Epithelial cell of esophagus (primary cell): ENCODE measurements at regions not wholly inside any gene's neighbourhood (a gene's known extent, or its start where the extent isn't known, plus 50 kb on each side); places are given as distances from the start of the nearest gene placed in this dataset.

Source experiments
- DNase-seq: peaks from one replicate; pipeline ENCODE4 v3.0.0; 2010; ENCODE audit warnings: low read depth
- H3K4me3 ChIP-seq: 2 replicates; pipeline ENCODE4 v1.5.1; 2011; ENCODE audit warnings: mild to moderate bottlenecking, low read length, control low read depth
- TF ChIP-seq, protein P1 (sequence below): IDR thresholded peaks from 2 replicates; pipeline ENCODE4 v1.5.1; 2011; ENCODE audit warnings: low read depth, mild to moderate bottlenecking, low read length, control low read depth, inconsistent platforms; ENCODE audit not compliant: insufficient read depth; ENCODE audit errors: missing control alignments

DNA sequence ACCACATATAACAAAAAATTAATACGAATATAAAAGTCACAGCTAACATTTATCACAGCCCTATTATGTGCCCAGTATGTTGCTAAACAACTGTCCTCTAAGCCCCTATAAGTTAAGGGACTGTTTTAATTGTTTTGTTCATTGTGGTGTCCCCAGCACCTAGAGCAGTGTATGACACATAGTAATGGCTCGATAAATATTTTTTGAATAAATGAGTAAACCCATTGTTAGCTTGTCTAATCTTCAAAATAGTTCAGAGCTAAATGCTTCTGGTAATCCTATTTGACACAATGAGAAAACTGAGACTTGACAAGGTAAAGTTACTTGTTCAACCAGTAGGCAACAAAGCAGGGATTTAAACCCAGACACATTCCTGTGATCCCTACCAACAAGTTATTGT is 78.4 kb upstream of the NEUROD6 start:
- peak; percentile 31 for DNase-seq
- no peak overlapping the region for H3K4me3 ChIP-seq
- TF ChIP-seq, protein P1, sequence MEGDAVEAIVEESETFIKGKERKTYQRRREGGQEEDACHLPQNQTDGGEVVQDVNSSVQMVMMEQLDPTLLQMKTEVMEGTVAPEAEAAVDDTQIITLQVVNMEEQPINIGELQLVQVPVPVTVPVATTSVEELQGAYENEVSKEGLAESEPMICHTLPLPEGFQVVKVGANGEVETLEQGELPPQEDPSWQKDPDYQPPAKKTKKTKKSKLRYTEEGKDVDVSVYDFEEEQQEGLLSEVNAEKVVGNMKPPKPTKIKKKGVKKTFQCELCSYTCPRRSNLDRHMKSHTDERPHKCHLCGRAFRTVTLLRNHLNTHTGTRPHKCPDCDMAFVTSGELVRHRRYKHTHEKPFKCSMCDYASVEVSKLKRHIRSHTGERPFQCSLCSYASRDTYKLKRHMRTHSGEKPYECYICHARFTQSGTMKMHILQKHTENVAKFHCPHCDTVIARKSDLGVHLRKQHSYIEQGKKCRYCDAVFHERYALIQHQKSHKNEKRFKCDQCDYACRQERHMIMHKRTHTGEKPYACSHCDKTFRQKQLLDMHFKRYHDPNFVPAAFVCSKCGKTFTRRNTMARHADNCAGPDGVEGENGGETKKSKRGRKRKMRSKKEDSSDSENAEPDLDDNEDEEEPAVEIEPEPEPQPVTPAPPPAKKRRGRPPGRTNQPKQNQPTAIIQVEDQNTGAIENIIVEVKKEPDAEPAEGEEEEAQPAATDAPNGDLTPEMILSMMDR = no peak

DNA sequence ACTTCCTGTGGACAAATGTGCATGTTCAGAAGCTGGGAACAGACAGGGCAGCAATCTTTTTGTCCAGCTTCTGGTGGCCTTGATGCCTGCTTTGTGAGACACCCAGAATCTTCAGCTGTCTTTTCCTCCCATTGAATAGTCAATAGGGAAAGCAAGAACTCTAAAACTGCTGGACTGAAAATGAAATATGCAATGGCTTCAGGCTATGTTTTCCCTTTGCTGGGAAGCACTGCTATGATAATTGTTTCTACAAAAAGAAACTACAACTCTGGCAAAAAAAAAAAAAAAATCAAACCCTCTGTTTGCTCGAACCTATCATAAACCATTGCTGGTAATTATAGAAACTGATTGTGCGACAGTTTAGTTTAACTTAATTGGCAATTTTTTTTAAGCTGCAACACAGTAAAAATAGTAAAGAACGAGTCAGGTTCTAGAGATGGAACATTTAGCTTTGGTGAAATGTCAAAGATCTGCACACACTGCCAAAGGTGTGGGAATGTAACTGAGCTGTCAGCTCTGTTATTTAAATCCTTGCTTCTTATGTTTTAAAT is 79.1 kb upstream of the NEUROD6 start:
- TF ChIP-seq, protein P1 = no peak

GRCh38 chr7:31420948-31421347 is 80.4 kb upstream of the NEUROD6 start:
- DNase-seq = no peak
- no peak overlapping the region for H3K4me3 ChIP-seq
- TF ChIP-seq, protein P1 = no peak

More for the DNA sequence above, 79.1 kb upstream of the NEUROD6 start:
- no peak overlapping the region for H3K4me3 ChIP-seq
- no peak for DNase-seq

DNA sequence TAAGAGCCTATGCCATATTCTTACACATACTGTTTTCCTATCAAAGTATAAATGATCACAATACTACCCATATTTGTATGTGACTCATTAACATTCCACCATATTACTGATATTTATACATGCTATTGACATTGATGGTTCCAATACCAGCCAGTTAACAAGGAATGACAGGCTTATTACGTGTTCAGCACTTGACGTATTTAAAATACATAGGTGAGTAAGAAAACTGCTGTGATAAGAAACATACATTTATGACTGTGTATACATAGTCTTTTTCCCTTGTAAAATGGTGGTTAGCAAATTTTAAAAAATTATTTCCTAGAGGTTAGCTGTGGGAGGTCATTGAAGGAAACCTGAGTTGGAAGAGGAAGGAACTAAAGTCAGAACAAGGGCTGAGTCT is 81.1 kb upstream of the NEUROD6 start:
- no peak for DNase-seq
- TF ChIP-seq, protein P1 = no peak
- no peak overlapping the region for H3K4me3 ChIP-seq

GRCh38 chr7:31423994-31424393 is 83.5 kb upstream of the NEUROD6 start:
- H3K4me3 ChIP-seq = no peak overlapping the region
- DNase-seq = no peak
- TF ChIP-seq, protein P1 = no peak

- peak; percentile 56 for DNase-seq
- TF ChIP-seq, protein P1 = no peak
- H3K4me3 ChIP-seq = no peak overlapping the region
Observed at GRCh38 chr7:31432176-31432575, 81.7 kb upstream of the ITPRID1 start.

- H3K4me3 ChIP-seq = no peak overlapping the region
- TF ChIP-seq, protein P1 = no peak
- peak; percentile 71 for DNase-seq
Observed at GRCh38 chr7:31432836-31433340, 81.0 kb upstream of the ITPRID1 start.
